NB4 (cell line): ENCODE measurements at regions not wholly inside any gene's neighbourhood (a gene's known extent, or its start where the extent isn't known, plus 50 kb on each side); places are given as distances from the start of the nearest gene placed in this dataset.

Experiments used
- DNase-seq: peaks from one replicate; pipeline ENCODE4 v3.0.0; 2010; ENCODE audit warnings: low read depth
- H3K4me3 ChIP-seq: one replicate; pipeline ENCODE4 v1.5.1; 2011; ENCODE audit warnings: mild to moderate bottlenecking, low read depth, low read length, moderate library complexity
- CTCF ChIP-seq: IDR thresholded peaks from one replicate; pipeline ENCODE4 v1.5.1; 2012; ENCODE audit warnings: low read depth, low read length
- MAX ChIP-seq: IDR thresholded peaks from 2 replicates; pipeline ENCODE4 v1.6.1; 2011; ENCODE audit warnings: low read depth, low read length
- MYC ChIP-seq: IDR thresholded peaks from 2 replicates; pipeline ENCODE4 v1.6.1; 2011; ENCODE audit warnings: low read depth, low read length
- POLR2A ChIP-seq: IDR thresholded peaks from 2 replicates; pipeline ENCODE4 v1.6.1; 2011; ENCODE audit warnings: mild to moderate bottlenecking; ENCODE audit not compliant: insufficient read length; ENCODE audit errors: extremely low read depth

GRCh38 chr16:86914876-86915717, 336.7 kb downstream of the FOXL1 start:
- H3K4me3 ChIP-seq: no peak overlapping the region
- TF ChIP-seq MAX (no peak), POLR2A (no peak), CTCF (no peak), MYC (no peak)
- no peak for DNase-seq

GRCh38 chr16:86917471-86918365, 339.4 kb downstream of the FOXL1 start:
- H3K4me3 ChIP-seq: no peak overlapping the region
- TF ChIP-seq CTCF (no peak), MYC (no peak), MAX (no peak), POLR2A (no peak)
- no peak for DNase-seq

- TF ChIP-seq MYC (no peak), MAX (no peak), CTCF (no peak), POLR2A (no peak)
- H3K4me3 ChIP-seq: no peak overlapping the region
- DNase-seq: no peak
Measured at GRCh38 chr16:86918637-86919036, 340.3 kb downstream of the FOXL1 start.

GRCh38 chr16:86919078-86919477, 340.7 kb downstream of the FOXL1 start:
- DNase-seq: no peak
- H3K4me3 ChIP-seq: no peak overlapping the region
- TF ChIP-seq CTCF (no peak), MAX (no peak), MYC (no peak), POLR2A (no peak)

- no peak for DNase-seq
- TF ChIP-seq MAX (no peak), POLR2A (no peak), MYC (no peak), CTCF (no peak)
- no peak overlapping the region for H3K4me3 ChIP-seq
Measured at GRCh38 chr16:86919578-86920305, 341.4 kb downstream of the FOXL1 start.
